ENCODE measurements at regions not wholly inside any gene's neighbourhood (a gene's known extent, or its start where the extent isn't known, plus 50 kb on each side); places are given as distances from the start of the nearest gene placed in this dataset.

GRCh38 chr2:78865667-78866066, 159.8 kb upstream of the REG3G start:
- TF ChIP-seq SNAI2 (CRISPR knock-in tag; IDR thresholded peaks at IDR 0.05) (no peak), PATZ1 (CRISPR knock-in tag; IDR thresholded peaks at IDR 0.05; ENCODE audit: borderline replicate concordance) (no peak), GLIS3 (CRISPR knock-in tag; IDR thresholded peaks at IDR 0.05) (no peak), CREB5 (CRISPR knock-in tag; IDR thresholded peaks at IDR 0.05; ENCODE audit: low read depth) (no peak), RARB (CRISPR knock-in tag; IDR thresholded peaks at IDR 0.05) (no peak), CSRNP3 (CRISPR knock-in tag; IDR thresholded peaks at IDR 0.05) (no peak), BACH2 (CRISPR knock-in tag; IDR thresholded peaks at IDR 0.05; ENCODE audit: borderline replicate concordance) (no peak)

Measured in SK-N-SH treated with all-trans-retinoic acid at 6 μM for 48 hours (cell line).